ENCODE measurements at regions not wholly inside any gene's neighbourhood (a gene's known extent, or its start where the extent isn't known, plus 50 kb on each side); places are given as distances from the start of the nearest gene placed in this dataset.
A peak's percentile ranks its signal among the peaks of the same experiment; 100 is the strongest.

DNA sequence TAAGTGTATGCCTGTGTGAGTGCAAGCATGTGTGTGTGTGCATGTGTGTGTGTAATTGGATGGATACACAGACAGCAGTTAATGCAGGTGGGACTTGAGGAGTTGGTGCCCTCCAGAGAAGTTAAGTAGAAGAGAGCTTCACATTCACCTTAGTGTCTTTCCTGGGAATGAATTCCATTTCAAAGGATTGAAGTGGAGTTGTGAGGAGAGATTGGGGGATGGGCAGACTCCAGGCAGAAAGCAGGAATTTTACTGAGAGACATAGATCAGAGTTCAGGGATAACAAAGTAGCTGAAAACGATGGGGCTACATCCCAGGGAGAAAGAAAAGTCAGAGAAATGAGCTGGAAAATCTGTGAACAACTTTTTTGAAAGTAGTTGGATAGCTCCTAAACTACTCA is 464.4 kb downstream of the TCERG1L start:
- peaks cover 69% of the 10 kb centered on the region for H3K9me3 Mint-ChIP-seq
- Histone ChIP-seq H3K4me1 (ENCODE audit: insufficient read depth) (0 out of 2 replicates have a peak, but pooled peaks cover 5% of the 10 kb centered on the region), H3K79me2 (replicated peaks; ENCODE audit: insufficient read depth) (no peaks in the 10 kb centered on the region), H3K36me3 (ENCODE audit: insufficient read depth) (no peaks in the 10 kb centered on the region), H3K9me2 (ENCODE audit: insufficient read depth) (no peaks in the 10 kb centered on the region), H3F3A (replicated peaks; ENCODE audit: low read depth) (no peaks in the 10 kb centered on the region), H3K4me3 (no peak overlapping the region), H3K27ac (ENCODE audit: low read depth) (no peak overlapping the region), H3K27me3 (ENCODE audit: insufficient read depth) (no peaks in the 10 kb centered on the region), H2AFZ (0 out of 2 replicates have a peak overlapping the region, but pooled peaks have one; percentile 14), H3K4me2 (no peak overlapping the region), H4K20me1 (replicated peaks; ENCODE audit: insufficient read depth) (no peaks in the 10 kb centered on the region)
- peaks cover 10% of the 10 kb centered on the region; the same call in 2 of the 3 replicates for H3K4me1 Mint-ChIP-seq
- no peak overlapping the region for H3K27ac Mint-ChIP-seq
- peaks cover 4% of the 10 kb centered on the region for H3K36me3 Mint-ChIP-seq (ENCODE audit: low read depth)
- no peak for TF ChIP-seq NANOG (IDR thresholded peaks at IDR 0.05; ENCODE audit: borderline replicate concordance)
- TF ChIP-seq, protein P1, sequence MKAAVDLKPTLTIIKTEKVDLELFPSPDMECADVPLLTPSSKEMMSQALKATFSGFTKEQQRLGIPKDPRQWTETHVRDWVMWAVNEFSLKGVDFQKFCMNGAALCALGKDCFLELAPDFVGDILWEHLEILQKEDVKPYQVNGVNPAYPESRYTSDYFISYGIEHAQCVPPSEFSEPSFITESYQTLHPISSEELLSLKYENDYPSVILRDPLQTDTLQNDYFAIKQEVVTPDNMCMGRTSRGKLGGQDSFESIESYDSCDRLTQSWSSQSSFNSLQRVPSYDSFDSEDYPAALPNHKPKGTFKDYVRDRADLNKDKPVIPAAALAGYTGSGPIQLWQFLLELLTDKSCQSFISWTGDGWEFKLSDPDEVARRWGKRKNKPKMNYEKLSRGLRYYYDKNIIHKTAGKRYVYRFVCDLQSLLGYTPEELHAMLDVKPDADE (IDR thresholded peaks at IDR 0.05), result no peak
- no peak for TF ChIP-seq EZH2phosphoT487 (IDR thresholded peaks at IDR 0.05; ENCODE audit: unreplicated experiment)
- TF ChIP-seq ZNF331 (CRISPR knock-in tag; IDR thresholded peaks at IDR 0.05; ENCODE audit: low read depth), result no peak
- TF ChIP-seq ZNF114 (CRISPR knock-in tag; IDR thresholded peaks at IDR 0.05), result no peak
- TF ChIP-seq POLR2AphosphoS5 (IDR thresholded peaks at IDR 0.05; ENCODE audit: low read depth), result no peak
- no peak for TF ChIP-seq JUNB (IDR thresholded peaks at IDR 0.05; ENCODE audit: unreplicated experiment)
- no peak for TF ChIP-seq STAT1 (IDR thresholded peaks at IDR 0.05; ENCODE audit: unreplicated experiment)
- TF ChIP-seq, protein P2, sequence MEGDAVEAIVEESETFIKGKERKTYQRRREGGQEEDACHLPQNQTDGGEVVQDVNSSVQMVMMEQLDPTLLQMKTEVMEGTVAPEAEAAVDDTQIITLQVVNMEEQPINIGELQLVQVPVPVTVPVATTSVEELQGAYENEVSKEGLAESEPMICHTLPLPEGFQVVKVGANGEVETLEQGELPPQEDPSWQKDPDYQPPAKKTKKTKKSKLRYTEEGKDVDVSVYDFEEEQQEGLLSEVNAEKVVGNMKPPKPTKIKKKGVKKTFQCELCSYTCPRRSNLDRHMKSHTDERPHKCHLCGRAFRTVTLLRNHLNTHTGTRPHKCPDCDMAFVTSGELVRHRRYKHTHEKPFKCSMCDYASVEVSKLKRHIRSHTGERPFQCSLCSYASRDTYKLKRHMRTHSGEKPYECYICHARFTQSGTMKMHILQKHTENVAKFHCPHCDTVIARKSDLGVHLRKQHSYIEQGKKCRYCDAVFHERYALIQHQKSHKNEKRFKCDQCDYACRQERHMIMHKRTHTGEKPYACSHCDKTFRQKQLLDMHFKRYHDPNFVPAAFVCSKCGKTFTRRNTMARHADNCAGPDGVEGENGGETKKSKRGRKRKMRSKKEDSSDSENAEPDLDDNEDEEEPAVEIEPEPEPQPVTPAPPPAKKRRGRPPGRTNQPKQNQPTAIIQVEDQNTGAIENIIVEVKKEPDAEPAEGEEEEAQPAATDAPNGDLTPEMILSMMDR (conservative IDR thresholded peaks at IDR 0.05; ENCODE audit: low read depth in 2 of 2), result no peak
- TF ChIP-seq, protein P3, sequence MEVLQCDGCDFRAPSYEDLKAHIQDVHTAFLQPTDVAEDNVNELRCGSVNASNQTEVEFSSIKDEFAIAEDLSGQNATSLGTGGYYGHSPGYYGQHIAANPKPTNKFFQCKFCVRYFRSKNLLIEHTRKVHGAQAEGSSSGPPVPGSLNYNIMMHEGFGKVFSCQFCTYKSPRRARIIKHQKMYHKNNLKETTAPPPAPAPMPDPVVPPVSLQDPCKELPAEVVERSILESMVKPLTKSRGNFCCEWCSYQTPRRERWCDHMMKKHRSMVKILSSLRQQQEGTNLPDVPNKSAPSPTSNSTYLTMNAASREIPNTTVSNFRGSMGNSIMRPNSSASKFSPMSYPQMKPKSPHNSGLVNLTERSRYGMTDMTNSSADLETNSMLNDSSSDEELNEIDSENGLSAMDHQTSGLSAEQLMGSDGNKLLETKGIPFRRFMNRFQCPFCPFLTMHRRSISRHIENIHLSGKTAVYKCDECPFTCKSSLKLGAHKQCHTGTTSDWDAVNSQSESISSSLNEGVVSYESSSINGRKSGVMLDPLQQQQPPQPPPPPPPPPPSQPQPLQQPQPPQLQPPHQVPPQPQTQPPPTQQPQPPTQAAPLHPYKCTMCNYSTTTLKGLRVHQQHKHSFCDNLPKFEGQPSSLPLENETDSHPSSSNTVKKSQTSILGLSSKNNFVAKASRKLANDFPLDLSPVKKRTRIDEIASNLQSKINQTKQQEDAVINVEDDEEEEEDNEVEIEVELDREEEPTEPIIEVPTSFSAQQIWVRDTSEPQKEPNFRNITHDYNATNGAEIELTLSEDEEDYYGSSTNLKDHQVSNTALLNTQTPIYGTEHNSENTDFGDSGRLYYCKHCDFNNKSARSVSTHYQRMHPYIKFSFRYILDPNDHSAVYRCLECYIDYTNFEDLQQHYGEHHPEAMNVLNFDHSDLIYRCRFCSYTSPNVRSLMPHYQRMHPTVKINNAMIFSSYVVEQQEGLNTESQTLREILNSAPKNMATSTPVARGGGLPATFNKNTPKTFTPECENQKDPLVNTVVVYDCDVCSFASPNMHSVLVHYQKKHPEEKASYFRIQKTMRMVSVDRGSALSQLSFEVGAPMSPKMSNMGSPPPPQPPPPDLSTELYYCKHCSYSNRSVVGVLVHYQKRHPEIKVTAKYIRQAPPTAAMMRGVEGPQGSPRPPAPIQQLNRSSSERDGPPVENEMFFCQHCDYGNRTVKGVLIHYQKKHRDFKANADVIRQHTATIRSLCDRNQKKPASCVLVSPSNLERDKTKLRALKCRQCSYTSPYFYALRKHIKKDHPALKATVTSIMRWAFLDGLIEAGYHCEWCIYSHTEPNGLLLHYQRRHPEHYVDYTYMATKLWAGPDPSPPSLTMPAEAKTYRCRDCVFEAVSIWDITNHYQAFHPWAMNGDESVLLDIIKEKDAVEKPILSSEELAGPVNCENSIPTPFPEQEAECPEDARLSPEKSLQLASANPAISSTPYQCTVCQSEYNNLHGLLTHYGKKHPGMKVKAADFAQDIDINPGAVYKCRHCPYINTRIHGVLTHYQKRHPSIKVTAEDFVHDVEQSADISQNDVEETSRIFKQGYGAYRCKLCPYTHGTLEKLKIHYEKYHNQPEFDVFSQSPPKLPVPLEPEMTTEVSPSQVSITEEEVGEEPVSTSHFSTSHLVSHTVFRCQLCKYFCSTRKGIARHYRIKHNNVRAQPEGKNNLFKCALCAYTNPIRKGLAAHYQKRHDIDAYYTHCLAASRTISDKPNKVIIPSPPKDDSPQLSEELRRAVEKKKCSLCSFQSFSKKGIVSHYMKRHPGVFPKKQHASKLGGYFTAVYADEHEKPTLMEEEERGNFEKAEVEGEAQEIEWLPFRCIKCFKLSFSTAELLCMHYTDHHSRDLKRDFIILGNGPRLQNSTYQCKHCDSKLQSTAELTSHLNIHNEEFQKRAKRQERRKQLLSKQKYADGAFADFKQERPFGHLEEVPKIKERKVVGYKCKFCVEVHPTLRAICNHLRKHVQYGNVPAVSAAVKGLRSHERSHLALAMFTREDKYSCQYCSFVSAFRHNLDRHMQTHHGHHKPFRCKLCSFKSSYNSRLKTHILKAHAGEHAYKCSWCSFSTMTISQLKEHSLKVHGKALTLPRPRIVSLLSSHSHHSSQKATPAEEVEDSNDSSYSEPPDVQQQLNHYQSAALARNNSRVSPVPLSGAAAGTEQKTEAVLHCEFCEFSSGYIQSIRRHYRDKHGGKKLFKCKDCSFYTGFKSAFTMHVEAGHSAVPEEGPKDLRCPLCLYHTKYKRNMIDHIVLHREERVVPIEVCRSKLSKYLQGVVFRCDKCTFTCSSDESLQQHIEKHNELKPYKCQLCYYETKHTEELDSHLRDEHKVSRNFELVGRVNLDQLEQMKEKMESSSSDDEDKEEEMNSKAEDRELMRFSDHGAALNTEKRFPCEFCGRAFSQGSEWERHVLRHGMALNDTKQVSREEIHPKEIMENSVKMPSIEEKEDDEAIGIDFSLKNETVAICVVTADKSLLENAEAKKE (CRISPR knock-in tag; IDR thresholded peaks at IDR 0.05), result no peak
- no peak for TF ChIP-seq CREB1 (CRISPR knock-in tag; IDR thresholded peaks at IDR 0.05; ENCODE audit: low read depth)
- ATAC-seq (no peak), DNase-seq (ENCODE audit: low spot score) (peak; percentile 27)
- H3K4me3 Mint-ChIP-seq, result no peak overlapping the region; the same call in 2 of the 3 replicates
- no peaks in the 10 kb centered on the region for H3K27me3 Mint-ChIP-seq (ENCODE audit: insufficient read depth, low read depth, poor library complexity)

Data from GM23338 (cell line).